GM21526 (cell line): ENCODE measurements at regions not wholly inside any gene's neighbourhood (a gene's known extent, or its start where the extent isn't known, plus 50 kb on each side); places are given as distances from the start of the nearest gene placed in this dataset.
"Not testable (repeated sequence)": the region's sequence is repeated elsewhere in the genome, so short reads cannot be mapped to it uniquely, and the experiment has no call there.

Experiments
- ATAC-seq: cut with Tn5 transposase; IDR thresholded peaks from one replicate; pipeline ENCODE4 v1.9.1; 2021; ENCODE audit warnings: moderate library complexity; ENCODE audit not compliant: unreplicated experiment, low FRiP score

- no peak for ATAC-seq
These were observed 488.3 kb upstream of the ATXN7L3B start for GRCh38 chr12:74049348-74049747.

GRCh38 chr12:74051848-74052247 is 485.8 kb upstream of the ATXN7L3B start:
- no peak for ATAC-seq

- ATAC-seq = no peak
These were observed 471.2 kb upstream of the ATXN7L3B start for GRCh38 chr12:74066476-74066875.

DNA sequence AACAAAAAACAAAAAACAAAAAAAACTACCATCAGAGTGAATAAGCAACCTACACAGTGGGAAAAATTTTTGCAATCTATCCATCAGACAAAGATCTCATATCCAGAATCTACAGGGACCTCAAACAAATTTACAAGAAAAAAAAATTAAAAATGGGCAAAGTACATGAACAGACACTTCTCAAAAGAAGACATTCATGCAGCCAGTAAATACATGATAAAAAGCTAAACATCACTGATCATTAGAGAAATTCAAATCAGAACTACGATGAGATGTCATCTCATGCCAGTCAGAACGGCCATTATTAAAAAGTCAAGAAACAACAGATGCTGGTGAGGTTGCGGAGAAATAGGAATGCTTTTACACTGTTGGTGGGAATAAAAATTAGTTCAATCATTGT is 466.5 kb upstream of the ATXN7L3B start:
- ATAC-seq = no peak

DNA sequence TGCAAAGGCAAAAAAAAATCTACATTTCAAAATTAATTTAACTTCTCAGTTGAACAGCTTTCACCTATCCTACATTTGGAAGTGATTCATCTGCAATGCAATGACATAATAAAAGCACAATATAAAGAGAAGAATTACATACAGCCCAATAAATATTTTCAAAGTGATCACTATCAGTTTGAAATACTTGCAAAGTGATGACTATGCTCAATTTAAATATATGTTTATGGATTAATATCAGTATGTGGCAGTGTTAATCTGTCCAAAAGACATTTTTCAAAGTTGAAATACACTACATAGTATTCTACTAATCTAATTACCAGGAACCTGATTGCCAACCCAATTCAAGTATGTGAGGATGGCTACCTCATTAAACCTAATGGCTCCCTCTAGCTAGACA is 460.7 kb upstream of the ATXN7L3B start:
- ATAC-seq = no peak

- no peak for ATAC-seq
These were observed 432.2 kb upstream of the ATXN7L3B start for GRCh38 chr12:74105434-74105833.

DNA sequence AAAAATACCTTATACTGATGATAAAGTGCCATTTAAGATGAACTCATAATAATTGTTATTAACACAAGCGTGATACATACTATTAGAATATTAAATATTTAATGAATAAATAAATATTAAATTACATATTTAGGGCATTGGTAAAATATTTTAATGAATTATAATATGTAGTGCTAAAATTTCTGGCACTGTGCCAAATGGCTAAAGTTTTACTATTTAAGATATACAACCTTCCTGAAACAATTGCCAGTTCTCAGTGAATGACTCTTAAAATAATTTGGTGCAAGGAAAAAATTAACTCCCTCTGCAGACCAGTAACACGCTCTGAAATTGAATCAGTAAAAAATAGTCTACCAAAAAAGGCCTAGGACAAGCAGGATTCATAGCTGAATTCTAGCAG is 428.9 kb upstream of the ATXN7L3B start:
- no peak for ATAC-seq

DNA sequence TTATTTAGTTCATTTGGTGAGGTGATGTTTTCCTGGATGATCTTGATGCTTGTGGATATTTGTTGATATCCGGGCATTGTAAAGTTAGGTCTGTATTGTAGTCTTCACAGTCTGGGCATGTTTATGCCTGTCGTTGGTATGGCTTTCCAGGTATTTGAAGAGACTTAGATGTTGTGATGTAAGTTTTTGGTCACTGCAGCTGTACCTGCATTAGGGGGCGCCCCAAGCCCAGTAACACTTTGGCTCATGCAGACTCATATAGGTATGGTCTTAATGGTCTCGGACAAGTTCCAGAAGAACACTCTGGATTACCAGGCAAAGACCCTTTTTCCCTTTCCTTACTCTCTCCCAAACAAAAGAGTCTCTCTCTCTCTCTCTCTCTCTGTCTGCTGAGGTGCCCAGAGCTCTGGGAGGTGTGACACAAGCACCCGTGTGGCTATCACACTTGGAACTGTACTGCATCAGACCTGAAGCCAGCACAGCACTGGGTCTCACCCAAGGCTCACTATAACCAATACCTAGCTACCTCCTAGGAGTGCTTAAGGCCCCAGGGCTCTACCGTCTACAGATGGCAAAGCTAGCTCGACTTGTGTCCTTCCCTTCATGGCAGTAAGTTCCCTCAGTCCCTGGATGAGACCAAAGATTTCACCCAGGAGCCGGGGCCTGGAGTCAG is 425.8 kb upstream of the ATXN7L3B start:
- no peak for ATAC-seq

DNA sequence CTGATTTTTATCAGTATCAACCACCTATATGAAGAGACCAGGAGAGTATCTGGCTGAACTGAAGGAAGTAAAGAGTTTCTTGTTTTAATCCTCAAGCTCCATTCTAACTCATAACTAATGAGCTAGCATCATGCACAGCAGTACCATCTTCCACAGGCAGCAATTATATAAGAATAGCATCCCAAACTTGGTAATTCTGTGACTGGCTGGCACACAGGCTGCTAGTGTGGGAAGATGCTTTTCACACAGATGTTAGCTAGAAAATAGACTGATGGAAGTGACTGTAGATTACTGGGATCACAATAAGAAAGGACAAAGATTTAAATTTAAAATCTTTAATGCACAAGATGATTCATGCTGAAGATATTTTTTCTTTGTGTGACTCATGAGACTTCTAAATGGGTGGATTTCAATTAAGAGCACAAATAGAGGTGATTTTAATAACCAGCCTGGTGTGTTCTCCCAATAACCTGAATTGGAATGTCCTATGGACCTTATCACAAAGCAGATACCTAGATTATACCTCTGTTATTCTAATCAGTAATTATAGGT is 417.7 kb upstream of the ATXN7L3B start:
- no peak for ATAC-seq

DNA sequence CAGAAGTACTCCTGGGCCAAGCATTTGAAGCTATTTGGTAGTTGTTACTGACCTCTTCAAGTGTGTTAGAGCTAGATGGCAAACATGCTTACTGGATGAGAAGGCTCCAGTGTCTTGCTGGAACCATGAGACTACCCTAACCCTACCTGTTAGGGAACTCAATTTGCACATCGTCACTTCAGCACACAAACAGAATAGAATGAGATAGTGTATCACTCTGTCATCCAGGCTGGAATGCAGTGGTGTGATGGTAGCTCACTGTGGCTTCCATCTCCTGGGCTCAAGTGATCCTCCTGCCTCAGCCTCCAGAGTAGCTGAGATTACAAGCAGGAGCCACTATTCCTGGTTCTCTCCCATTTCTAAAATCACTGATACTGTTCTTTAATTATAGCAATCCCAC is 417.0 kb upstream of the ATXN7L3B start:
- ATAC-seq = no peak

DNA sequence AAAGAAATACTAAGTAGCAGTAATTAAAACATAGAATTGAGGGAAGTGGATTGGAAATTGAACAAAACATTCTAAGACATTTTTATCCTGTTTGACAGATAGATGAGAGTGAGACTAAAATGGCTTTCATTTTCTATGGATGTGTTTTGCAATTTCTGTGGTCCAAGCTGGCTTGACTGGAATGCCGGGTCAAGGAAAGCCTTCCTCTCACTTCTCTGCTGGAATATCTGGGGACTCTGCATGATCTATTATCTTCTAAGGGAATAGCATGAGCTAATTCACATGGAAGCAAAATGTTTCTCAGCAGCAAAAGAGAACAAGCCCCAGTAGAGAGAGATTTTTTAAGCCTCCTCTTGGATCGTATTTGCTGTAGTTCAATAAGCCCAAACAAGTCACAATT is 407.9 kb upstream of the ATXN7L3B start:
- no peak for ATAC-seq

DNA sequence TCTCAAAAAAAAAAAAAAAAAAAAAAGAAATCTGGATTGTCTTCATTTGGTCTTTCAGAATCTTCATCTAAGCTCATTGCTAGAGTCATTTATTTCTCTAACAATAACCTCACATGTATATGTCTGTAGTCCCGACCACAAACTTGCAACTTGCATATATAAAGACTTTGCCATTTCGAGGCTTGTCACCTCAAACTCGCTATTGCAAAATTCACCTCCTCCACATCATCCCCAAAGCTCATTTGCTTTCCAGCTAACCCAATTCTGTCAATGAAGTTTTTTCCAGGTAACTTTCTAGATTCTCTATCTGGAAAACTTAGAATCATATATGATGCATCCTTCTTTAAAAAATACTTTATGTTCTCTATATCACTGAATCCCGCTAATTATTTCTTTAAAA is 393.2 kb upstream of the ATXN7L3B start:
- no peak for ATAC-seq

GRCh38 chr12:74145328-74145727 is 392.3 kb upstream of the ATXN7L3B start:
- ATAC-seq = no peak

DNA sequence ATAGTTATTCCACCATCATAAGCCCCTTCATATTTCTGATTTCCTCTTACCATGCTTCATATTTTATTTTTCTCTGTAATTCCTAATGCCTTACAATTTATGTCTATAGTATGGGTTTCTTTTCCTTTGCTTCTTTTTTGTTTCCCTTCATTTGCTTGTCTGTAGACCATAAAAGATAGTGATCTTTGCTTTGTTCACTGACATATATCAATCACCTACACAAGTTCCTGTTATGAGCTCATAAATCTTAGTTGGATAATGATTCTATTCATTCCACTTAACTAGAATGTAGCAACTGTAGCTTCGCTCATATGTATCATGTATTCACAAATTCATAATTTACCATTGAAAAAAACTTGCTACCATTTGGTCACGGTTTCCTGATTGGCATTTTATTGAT is 388.8 kb upstream of the ATXN7L3B start:
- no peak for ATAC-seq

- ATAC-seq = no peak
These were observed 385.3 kb upstream of the ATXN7L3B start for GRCh38 chr12:74152370-74152769.

GRCh38 chr12:74166096-74166495 is 371.5 kb upstream of the ATXN7L3B start:
- no peak for ATAC-seq

DNA sequence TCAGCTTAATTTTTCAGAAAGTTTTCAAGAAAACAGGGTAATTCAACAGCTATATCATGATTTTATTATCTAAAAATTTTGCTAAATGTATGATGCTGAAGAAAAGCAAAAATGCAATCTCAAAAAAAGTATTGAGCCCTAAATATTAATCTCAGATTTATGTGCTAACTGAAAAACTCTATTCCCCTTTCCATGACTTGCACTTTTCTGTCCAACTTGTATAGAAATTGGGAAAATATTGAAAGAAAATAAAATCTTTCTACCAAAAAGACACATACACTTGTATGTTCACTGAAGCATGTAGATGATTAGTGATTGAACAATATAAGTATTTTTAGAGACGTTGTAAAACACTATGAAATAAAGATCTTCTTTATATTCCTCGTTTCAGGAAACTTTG is 368.0 kb upstream of the ATXN7L3B start:
- no peak for ATAC-seq

DNA sequence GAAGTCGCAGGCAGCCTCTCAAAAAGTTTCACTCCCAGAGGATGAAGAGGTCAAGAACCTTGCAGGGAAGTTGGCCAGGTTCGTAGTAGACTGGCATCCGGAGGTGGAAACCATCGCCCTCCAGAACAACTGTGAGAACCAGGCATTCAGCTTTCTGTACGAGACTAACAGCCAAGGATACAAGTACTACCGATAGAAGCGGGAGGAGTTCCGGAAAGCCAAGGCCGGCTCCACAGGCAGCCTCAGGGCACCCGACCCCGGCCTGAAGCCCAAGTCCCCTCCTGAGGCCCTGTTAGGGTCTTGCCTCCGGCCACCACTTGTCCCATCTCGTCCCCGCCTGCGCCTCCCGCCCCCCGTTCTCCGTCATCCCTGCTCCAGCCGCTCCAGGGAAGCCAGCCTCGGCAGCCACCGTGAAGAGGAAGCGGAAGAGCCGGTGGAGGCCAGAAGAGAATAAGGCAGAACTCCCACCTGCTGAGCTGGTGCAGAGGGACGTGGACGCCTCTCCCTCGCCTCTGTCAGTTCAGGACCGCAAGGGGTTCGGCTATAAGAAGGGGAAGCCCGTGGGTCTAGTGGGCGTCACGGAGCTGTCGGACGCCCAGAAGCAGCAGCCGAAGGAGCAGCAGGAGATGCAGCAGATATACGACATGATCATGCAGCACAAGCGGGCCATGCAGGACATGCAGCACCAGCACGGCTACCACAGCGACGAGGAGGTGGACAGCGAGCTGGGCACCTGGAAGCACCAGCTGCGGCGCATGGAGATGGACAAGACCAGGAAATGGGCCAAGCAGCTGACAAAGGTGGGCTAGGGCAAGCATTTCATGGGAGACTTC is 366.8 kb upstream of the ATXN7L3B start:
- ATAC-seq = no peak

- no peak for ATAC-seq
These were observed 366.1 kb upstream of the ATXN7L3B start for GRCh38 chr12:74171478-74171909.

DNA sequence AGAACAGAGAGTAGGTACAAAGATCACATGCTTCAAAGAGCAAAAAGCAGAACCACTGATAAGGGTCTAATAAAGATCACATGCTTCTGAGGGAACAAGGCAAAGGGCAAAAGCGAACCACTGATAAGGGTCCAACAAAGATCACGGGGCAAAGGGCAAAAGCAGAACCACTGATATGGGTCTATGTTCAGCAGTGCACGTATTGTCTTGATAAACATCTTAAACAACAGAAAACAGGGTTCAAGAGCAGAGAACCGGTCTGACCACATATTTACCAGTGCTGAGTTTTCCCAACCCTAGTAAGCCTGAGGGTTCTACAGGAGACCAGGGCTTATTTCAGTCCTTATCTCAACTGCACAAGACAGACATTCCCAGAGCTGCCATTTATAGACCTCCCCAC is 362.7 kb upstream of the ATXN7L3B start:
- not testable (repeated sequence) for ATAC-seq

GRCh38 chr12:74185360-74185759 is 352.3 kb upstream of the ATXN7L3B start:
- ATAC-seq = no peak

DNA sequence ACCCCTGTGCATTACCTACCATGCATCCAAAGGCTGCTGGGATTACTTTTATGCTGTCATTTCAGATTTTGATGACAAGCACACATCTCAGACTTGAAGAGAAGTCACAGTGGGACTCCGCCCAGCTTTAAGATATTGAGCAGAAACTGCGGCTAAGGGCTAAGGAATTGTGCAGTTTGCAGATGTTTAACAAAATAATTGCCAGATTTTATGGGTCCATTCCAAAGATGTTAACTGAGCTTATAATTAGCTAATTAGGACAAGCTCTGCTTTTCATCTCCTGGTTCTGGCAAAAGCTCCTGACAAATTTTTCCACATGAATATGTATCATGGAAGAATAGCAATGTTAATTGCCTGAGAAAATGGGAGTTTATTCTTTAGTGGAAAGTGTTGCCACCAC is 344.4 kb upstream of the ATXN7L3B start:
- no peak for ATAC-seq
